HEK293T (cell line): ENCODE measurements at regions not wholly inside any gene's neighbourhood (a gene's known extent, or its start where the extent isn't known, plus 50 kb on each side); places are given as distances from the start of the nearest gene placed in this dataset.

Experiments
- CTCF ChIA-PET: fragments of 350-600 bp; formaldehyde crosslinking; extraction: SDS; loops from one replicate; lab custom pipeline; 2021; ENCODE audit warnings: antibody characterized with exemption, inconsistent platforms; lab: Yijun Ruan, JAX
- POLR2A ChIA-PET: fragments of 350-600 bp; formaldehyde crosslinking; extraction: SDS; loops from one replicate; lab custom pipeline; 2020; ENCODE audit warnings: antibody characterized with exemption, inconsistent platforms; lab: Yijun Ruan, JAX
- DNase-seq: peaks from one replicate; pipeline ENCODE4 v3.0.0; 2012; ENCODE audit warnings: mixed read lengths; ENCODE audit errors: extremely low spot score
- ARNT ChIP-seq: fragments of 450-650 bp; IDR thresholded peaks from 2 replicates; pipeline ENCODE4 v1.6.1; 2017; ENCODE audit warnings: mild to moderate bottlenecking
- BHLHE40 ChIP-seq: fragments of 450-650 bp; IDR thresholded peaks from 2 replicates; pipeline ENCODE4 v1.6.1; 2016; ENCODE audit warnings: mild to moderate bottlenecking, moderate library complexity, borderline replicate concordance
- CTBP1 ChIP-seq: fragments of 450-650 bp; IDR thresholded peaks from 2 replicates; pipeline ENCODE4 v1.6.1; 2016; ENCODE audit warnings: borderline replicate concordance
- ELF4 ChIP-seq: fragments of 450-650 bp; IDR thresholded peaks from 2 replicates; pipeline ENCODE4 v1.6.1; 2017; ENCODE audit warnings: antibody characterized with exemption
- FOXA1 ChIP-seq: fragments of 450-650 bp; IDR thresholded peaks from 2 replicates; pipeline ENCODE4 v1.6.1; 2016; ENCODE audit warnings: mild to moderate bottlenecking
- FOXK2 ChIP-seq: fragments of 450-650 bp; IDR thresholded peaks from 2 replicates; pipeline ENCODE4 v1.6.1; 2016; ENCODE audit warnings: mild to moderate bottlenecking
- FOXM1 ChIP-seq: fragments of 450-650 bp; IDR thresholded peaks from 2 replicates; pipeline ENCODE4 v1.6.1; 2017; ENCODE audit warnings: mild to moderate bottlenecking, borderline replicate concordance
- HDGF ChIP-seq: fragments of 450-650 bp; IDR thresholded peaks from 2 replicates; pipeline ENCODE4 v1.6.1; 2017; ENCODE audit warnings: antibody characterized with exemption, borderline replicate concordance
- L3MBTL2 ChIP-seq: fragments of 450-650 bp; conservative IDR thresholded peaks from 2 replicates; pipeline ENCODE4 v1.6.1; 2016; ENCODE audit warnings: mild to moderate bottlenecking
- LEF1 ChIP-seq: fragments of 450-650 bp; IDR thresholded peaks from 2 replicates; pipeline ENCODE4 v1.6.1; 2017; ENCODE audit warnings: mild to moderate bottlenecking, borderline replicate concordance
- NFRKB ChIP-seq: fragments of 450-650 bp; IDR thresholded peaks from 2 replicates; pipeline ENCODE4 v1.6.1; 2016; ENCODE audit warnings: mild to moderate bottlenecking, moderate library complexity
- SP1 ChIP-seq: fragments of 450-650 bp; IDR thresholded peaks from 2 replicates; pipeline ENCODE4 v1.6.1; 2017
- SUZ12 ChIP-seq: fragments of 450-650 bp; IDR thresholded peaks from 2 replicates; pipeline ENCODE4 v1.6.1; 2016; ENCODE audit warnings: mild to moderate bottlenecking
- TARDBP ChIP-seq: fragments of 450-650 bp; IDR thresholded peaks from 2 replicates; pipeline ENCODE4 v1.6.1; 2016
- ZNF384 ChIP-seq: fragments of 450-650 bp; IDR thresholded peaks from 2 replicates; pipeline ENCODE4 v1.6.1; 2016
- TF ChIP-seq, protein P1 (sequence below): fragments of 450-650 bp; IDR thresholded peaks from 2 replicates; pipeline ENCODE4 v1.6.1; 2016

- POLR2A ChIA-PET = no interaction called here
- no peak for DNase-seq
- TF ChIP-seq, protein P1, sequence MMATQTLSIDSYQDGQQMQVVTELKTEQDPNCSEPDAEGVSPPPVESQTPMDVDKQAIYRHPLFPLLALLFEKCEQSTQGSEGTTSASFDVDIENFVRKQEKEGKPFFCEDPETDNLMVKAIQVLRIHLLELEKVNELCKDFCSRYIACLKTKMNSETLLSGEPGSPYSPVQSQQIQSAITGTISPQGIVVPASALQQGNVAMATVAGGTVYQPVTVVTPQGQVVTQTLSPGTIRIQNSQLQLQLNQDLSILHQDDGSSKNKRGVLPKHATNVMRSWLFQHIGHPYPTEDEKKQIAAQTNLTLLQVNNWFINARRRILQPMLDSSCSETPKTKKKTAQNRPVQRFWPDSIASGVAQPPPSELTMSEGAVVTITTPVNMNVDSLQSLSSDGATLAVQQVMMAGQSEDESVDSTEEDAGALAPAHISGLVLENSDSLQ = no peak
- TF ChIP-seq NFRKB = no peak
- no peak for TF ChIP-seq SP1
- TF ChIP-seq FOXM1 = no peak
- no peak for TF ChIP-seq BHLHE40
- TF ChIP-seq HDGF = no peak
- no peak for TF ChIP-seq ARNT
- TF ChIP-seq FOXK2 = no peak
- CTCF ChIA-PET = no interaction called here
Observed at GRCh38 chr20:6575912-6576401, 191.5 kb upstream of the BMP2 start.

- POLR2A ChIA-PET = no interaction called here
- TF ChIP-seq LEF1 (no peak), ELF4 (no peak), CTBP1 (no peak), L3MBTL2 (no peak)
- no peak for DNase-seq
- CTCF ChIA-PET = no interaction called here
Observed at GRCh38 chr20:6566821-6567220, 200.7 kb upstream of the BMP2 start.

- TF ChIP-seq HDGF = no peak
- no peak for TF ChIP-seq SP1
- no peak for TF ChIP-seq FOXK2
- no peak for TF ChIP-seq CTBP1
- TF ChIP-seq L3MBTL2 = no peak
- no peak for TF ChIP-seq BHLHE40
- no peak for TF ChIP-seq LEF1
- TF ChIP-seq, protein P1 = no peak
- TF ChIP-seq ZNF384 = no peak
- TF ChIP-seq FOXM1 = no peak
- DNase-seq = no peak
- ChIA-PET POLR2A (no interaction called here), CTCF (no interaction called here)
Observed at GRCh38 chr20:6562111-6562510, 205.4 kb upstream of the BMP2 start.

DNA sequence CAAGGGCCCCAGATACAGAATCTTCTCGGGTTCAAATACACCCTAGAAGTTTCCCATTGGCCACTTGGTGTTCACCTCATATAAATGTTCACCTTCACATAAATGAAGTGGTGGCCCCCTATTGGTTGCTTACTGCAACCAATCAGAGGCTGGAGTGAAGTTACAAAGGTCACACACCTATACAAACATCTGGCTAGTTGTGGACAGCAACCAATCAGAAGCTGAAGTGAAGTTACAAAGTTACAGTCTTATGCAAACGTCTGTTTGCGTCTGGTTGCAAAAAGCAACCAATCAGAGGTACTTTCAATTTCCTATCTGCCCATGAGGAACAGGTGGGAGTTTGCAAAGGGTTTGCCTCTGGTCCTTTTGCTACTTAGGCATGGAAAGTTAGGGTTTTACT is 206.5 kb upstream of the BMP2 start:
- TF ChIP-seq L3MBTL2 (no peak), FOXK2 (no peak), ARNT (no peak), TARDBP (no peak), ZNF384 (no peak), ELF4 (no peak), SUZ12 (no peak), FOXA1 (no peak), NFRKB (no peak), HDGF (no peak), LEF1 (no peak), SP1 (no peak), BHLHE40 (no peak), FOXM1 (no peak), CTBP1 (no peak)
- TF ChIP-seq, protein P1 = no peak
- CTCF ChIA-PET = no interaction called here
- no peak for DNase-seq
- POLR2A ChIA-PET = no interaction called here

GRCh38 chr20:6559791-6560190 is 207.7 kb upstream of the BMP2 start:
- TF ChIP-seq, protein P1 = no peak
- TF ChIP-seq LEF1 = no peak
- TF ChIP-seq CTBP1 = no peak
- no peak for TF ChIP-seq TARDBP
- TF ChIP-seq FOXM1 = no peak
- no peak for TF ChIP-seq ZNF384
- no peak for TF ChIP-seq L3MBTL2
- no peak for TF ChIP-seq FOXK2
- TF ChIP-seq SUZ12 = no peak
- no peak for TF ChIP-seq NFRKB
- DNase-seq = no peak
- ChIA-PET POLR2A (no interaction called here), CTCF (no interaction called here)

DNA sequence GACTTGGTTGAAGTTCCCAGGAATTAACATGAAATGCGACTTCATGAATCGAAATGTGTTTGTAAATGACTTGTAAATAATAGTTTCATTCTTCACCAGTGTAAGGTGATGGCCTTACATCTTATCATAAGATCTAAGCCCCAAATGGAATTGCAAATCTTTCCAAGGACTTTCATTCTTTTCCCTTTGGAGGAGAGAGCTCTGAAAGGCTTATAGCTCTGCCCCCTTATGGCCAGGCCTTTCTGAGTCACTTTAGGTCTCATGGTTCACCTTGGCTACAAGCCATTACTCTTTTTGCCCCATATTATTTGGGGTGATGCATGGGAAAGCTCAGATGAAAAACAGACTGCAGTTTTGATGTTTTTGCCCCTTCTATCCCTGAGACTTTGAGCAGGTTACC is 209.1 kb upstream of the BMP2 start:
- ChIA-PET POLR2A (no interaction called here), CTCF (no interaction called here)
- TF ChIP-seq, protein P1 = no peak
- no peak for TF ChIP-seq SP1
- TF ChIP-seq NFRKB = no peak

More for the DNA sequence above, 209.1 kb upstream of the BMP2 start:
- no peak for DNase-seq
